CD4-positive, alpha-beta T cell (primary cell): ENCODE measurements at regions not wholly inside any gene's neighbourhood (a gene's known extent, or its start where the extent isn't known, plus 50 kb on each side); places are given as distances from the start of the nearest gene placed in this dataset.

Experiments used
- ATAC-seq: fragments of 200-7000 bp; cut with Tn5 transposase; one replicate; pipeline ENCODE4 v1.10.0; 2022; ENCODE audit warnings: mild to moderate bottlenecking; ENCODE audit not compliant: poor library complexity
- CTCF ChIA-PET: fragments of 350-600 bp; sonication (Branson Sonifier 250); formaldehyde crosslinking; loops from one replicate; lab custom pipeline; 2021; ENCODE audit warnings: antibody characterized with exemption, inconsistent platforms; lab: Charles Lee
- POLR2A ChIA-PET: fragments of 350-600 bp; sonication (Branson Sonifier 250); formaldehyde crosslinking; loops from one replicate; lab custom pipeline; 2021; ENCODE audit warnings: antibody characterized with exemption, inconsistent platforms; lab: Charles Lee
- DNase-seq, 14 experiments: peaks; one replicate each; pipeline ENCODE4 v3.0.0-alpha.2; 2013 to 2020; ENCODE audit warnings: mixed read lengths in 2 of 14
- H3K27ac ChIP-seq, 2 donors: one replicate each; pipeline versions ENCODE4 v1.5.1 to v1.7.0; 2013; ENCODE audit warnings: low read length in 2 of 2, low read depth in 1 of 2, mild to moderate bottlenecking in 1 of 2
- H3K27me3 ChIP-seq, 2 experiments: 1 replicate in 1 of 2; 2 replicates in 1 of 2; pipeline versions ENCODE4 v1.6.1 to v1.7.0; 2013; ENCODE audit warnings: low read length in 2 of 2, control low read depth in 1 of 2, mild to moderate bottlenecking in 1 of 2, moderate library complexity in 1 of 2; ENCODE audit not compliant: insufficient read depth in 2 of 2, control insufficient read depth in 1 of 2
- H3K36me3 ChIP-seq: one replicate; pipeline ENCODE4 v1.6.1; 2013; ENCODE audit warnings: low read length, control low read depth; ENCODE audit not compliant: insufficient read depth
- H3K4me1 ChIP-seq: one replicate; pipeline ENCODE4 v1.6.1; 2013; ENCODE audit warnings: low read length, control low read depth; ENCODE audit not compliant: insufficient read depth
- H3K4me3 ChIP-seq: one replicate; pipeline ENCODE4 v1.5.1; 2013; ENCODE audit warnings: mild to moderate bottlenecking, low read length, moderate library complexity
- H3K9me3 ChIP-seq, 2 experiments: 1 replicate in 1 of 2; 2 replicates in 1 of 2; pipeline versions ENCODE4 v1.6.1 to v1.7.0; 2013; ENCODE audit warnings: low read length in 2 of 2, mild to moderate bottlenecking in 2 of 2, control low read depth in 1 of 2, moderate library complexity in 1 of 2; ENCODE audit not compliant: control insufficient read depth in 1 of 2, insufficient read depth in 1 of 2
- H3K27ac Mint-ChIP-seq: one replicate; pipeline ENCODE4 v1.8.0; 2020; ENCODE audit warnings: mixed read lengths
- H3K27me3 Mint-ChIP-seq: one replicate; pipeline ENCODE4 v1.8.0; 2021; ENCODE audit warnings: mixed read lengths
- H3K36me3 Mint-ChIP-seq: one replicate; pipeline ENCODE4 v1.8.0; 2021; ENCODE audit warnings: low read depth, mixed read lengths
- H3K4me1 Mint-ChIP-seq: one replicate; pipeline ENCODE4 v1.8.0; 2021; ENCODE audit warnings: low read depth, mixed read lengths
- H3K4me3 Mint-ChIP-seq: one replicate; pipeline ENCODE4 v1.8.0; 2020; ENCODE audit warnings: mild to moderate bottlenecking, mixed read lengths
- H3K9me3 Mint-ChIP-seq: one replicate; pipeline ENCODE4 v1.8.0; 2020; ENCODE audit warnings: mixed read lengths
- intact Hi-C, 2 experiments: fragments of 100-400 bp; cut with DNase I in 1 of 2; cut with micrococcal nuclease in 1 of 2; formaldehyde crosslinking; loops; one replicate each; pipeline versions ENCODE4 v1.15.1 to v1.9.0; 2023 to 2025; cut with DNase I, micrococcal nuclease
- TF ChIP-seq, protein P1 (sequence below): fragments of 200-600 bp; IDR thresholded peaks from one replicate; pipeline ENCODE4 v1.8.0; 2022; ENCODE audit warnings: antibody characterized with exemption, mild to moderate bottlenecking

DNA sequence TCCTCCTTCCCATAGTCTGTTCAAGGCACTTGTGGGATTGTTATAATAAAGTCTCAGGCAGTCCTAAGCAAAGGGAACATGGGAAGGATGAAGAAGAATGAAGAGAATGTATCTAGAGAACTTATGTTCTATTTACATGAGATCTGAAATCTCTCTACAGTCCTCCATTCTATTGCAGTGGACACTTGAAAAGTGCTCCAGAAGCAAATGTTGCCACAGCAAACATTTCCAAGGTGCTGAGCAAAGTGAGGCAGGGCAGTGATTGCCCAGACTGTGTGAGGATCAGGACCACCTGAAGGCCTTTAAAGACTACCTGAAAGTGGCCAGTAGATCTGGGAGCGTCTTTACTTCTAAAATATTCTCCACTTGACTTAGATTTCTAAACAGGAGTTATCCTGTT, 203.5 kb downstream of the RBM46 start:
- POLR2A ChIA-PET: no interaction called here
- no peak overlapping the region for H3K4me3 ChIP-seq
- no peak overlapping the region for H3K27ac ChIP-seq
- Mint-ChIP-seq H3K27me3 (no peaks in the 10 kb centered on the region), H3K27ac (no peak overlapping the region), H3K4me1 (no peaks in the 10 kb centered on the region), H3K9me3 (no peaks in the 10 kb centered on the region), H3K36me3 (no peaks in the 10 kb centered on the region), H3K4me3 (no peak overlapping the region)
- no peaks in the 10 kb centered on the region for H3K9me3 ChIP-seq
- no peaks in the 10 kb centered on the region for H3K4me1 ChIP-seq
- no peak for DNase-seq
- CTCF ChIA-PET: no interaction called here
- no peaks in the 10 kb centered on the region for H3K36me3 ChIP-seq
- no peak for ATAC-seq
- TF ChIP-seq, protein P1, sequence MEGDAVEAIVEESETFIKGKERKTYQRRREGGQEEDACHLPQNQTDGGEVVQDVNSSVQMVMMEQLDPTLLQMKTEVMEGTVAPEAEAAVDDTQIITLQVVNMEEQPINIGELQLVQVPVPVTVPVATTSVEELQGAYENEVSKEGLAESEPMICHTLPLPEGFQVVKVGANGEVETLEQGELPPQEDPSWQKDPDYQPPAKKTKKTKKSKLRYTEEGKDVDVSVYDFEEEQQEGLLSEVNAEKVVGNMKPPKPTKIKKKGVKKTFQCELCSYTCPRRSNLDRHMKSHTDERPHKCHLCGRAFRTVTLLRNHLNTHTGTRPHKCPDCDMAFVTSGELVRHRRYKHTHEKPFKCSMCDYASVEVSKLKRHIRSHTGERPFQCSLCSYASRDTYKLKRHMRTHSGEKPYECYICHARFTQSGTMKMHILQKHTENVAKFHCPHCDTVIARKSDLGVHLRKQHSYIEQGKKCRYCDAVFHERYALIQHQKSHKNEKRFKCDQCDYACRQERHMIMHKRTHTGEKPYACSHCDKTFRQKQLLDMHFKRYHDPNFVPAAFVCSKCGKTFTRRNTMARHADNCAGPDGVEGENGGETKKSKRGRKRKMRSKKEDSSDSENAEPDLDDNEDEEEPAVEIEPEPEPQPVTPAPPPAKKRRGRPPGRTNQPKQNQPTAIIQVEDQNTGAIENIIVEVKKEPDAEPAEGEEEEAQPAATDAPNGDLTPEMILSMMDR: no peak
- intact Hi-C loops: loop anchor here (5.0 to 10.0 kb wide), 2 partner anchors 432 to 800 kb away; partner anchors contain the start of gene PLRG1 (in 1 of the 2)
- no peaks in the 10 kb centered on the region for H3K27me3 ChIP-seq

DNA sequence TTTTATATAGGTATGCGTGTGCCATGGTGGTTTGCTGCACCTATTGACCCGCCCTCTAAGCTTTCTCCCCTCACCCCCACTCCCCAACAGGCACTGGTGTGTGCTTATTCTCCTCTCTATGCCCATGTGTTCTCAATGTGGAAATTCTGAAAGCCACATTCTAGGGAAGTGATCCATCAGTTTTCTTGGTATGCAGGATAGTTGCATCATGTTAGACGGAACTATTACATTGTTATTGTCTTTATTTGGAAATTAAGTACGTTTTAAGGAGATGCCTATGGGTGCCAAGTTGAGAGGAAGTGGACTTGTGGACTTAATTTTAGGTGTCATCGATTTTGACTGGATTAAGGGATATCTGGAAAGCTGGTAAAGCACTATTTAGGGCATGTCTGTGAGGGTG, 204.6 kb downstream of the RBM46 start:
- CTCF ChIA-PET: no interaction called here
- H3K4me1 Mint-ChIP-seq: no peaks in the 10 kb centered on the region

DNA sequence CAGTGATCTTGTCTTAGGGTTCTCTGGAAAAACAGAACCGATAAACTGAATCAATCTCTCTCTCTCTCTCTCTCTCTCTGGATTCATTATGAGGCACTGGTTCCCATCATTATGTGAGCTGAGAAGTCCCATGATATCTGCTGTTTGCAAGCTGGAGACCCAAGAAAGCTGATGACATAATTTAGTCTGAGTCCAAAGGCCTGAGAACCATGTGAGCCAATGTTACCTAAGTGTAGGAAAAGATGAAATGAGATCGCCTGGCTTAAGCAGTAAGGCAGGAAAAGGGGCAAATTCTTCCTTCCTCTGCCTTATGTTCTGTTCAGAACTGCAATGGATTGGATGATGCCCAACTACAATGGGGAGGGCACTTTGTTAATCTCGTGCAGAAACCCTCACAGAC, 207.4 kb downstream of the RBM46 start:
- Histone ChIP-seq H3K4me3 (no peak overlapping the region), H3K27me3 (no peaks in the 10 kb centered on the region), H3K4me1 (no peaks in the 10 kb centered on the region), H3K9me3 (no peaks in the 10 kb centered on the region), H3K27ac (no peak overlapping the region), H3K36me3 (no peaks in the 10 kb centered on the region)
- Mint-ChIP-seq H3K27me3 (no peaks in the 10 kb centered on the region), H3K9me3 (no peaks in the 10 kb centered on the region), H3K36me3 (no peaks in the 10 kb centered on the region), H3K4me3 (no peak overlapping the region), H3K4me1 (no peaks in the 10 kb centered on the region), H3K27ac (no peak overlapping the region)
- TF ChIP-seq, protein P1: no peak
- intact Hi-C loops: loop anchor here in 1 of 2 experiments (10.0 kb wide), 1 partner anchor 796 kb away; no protein-coding TSS in a partner anchor
- no peak for DNase-seq
- no peak for ATAC-seq
- POLR2A ChIA-PET: no interaction called here
- CTCF ChIA-PET: no interaction called here

More for the DNA sequence above, 204.6 kb downstream of the RBM46 start:
- Mint-ChIP-seq H3K27ac (no peak overlapping the region), H3K36me3 (no peaks in the 10 kb centered on the region), H3K4me3 (no peak overlapping the region), H3K9me3 (no peaks in the 10 kb centered on the region), H3K27me3 (no peaks in the 10 kb centered on the region)
- ATAC-seq (no peak), DNase-seq (no peak)
- POLR2A ChIA-PET: no interaction called here
- TF ChIP-seq, protein P1: no peak
- intact Hi-C loops: loop anchor here in 1 of 2 experiments (10.0 kb wide), 1 partner anchor 799 kb away; no protein-coding TSS in a partner anchor
- Histone ChIP-seq H3K9me3 (no peaks in the 10 kb centered on the region), H3K27ac (no peak overlapping the region), H3K4me3 (no peak overlapping the region), H3K36me3 (no peaks in the 10 kb centered on the region), H3K27me3 (no peaks in the 10 kb centered on the region), H3K4me1 (no peaks in the 10 kb centered on the region)
